ACHN (cell line): ENCODE measurements at regions not wholly inside any gene's neighbourhood (a gene's known extent, or its start where the extent isn't known, plus 50 kb on each side); places are given as distances from the start of the nearest gene placed in this dataset.

Experiments
- DNase-seq: peaks from one replicate; pipeline ENCODE4 v3.0.0-alpha.2; 2015
- in situ Hi-C: cut with HindIII; loops from 2 replicates; pipeline ENCODE4 v1.10.0; 2017; ENCODE audit warnings: low sequenced_read_pairs, low pct_ligation_motif_present, low pct_unique_long_range_greater_than_20kb

- in situ Hi-C loops, result no loop called here
- DNase-seq, result no peak
These were observed 246.1 kb upstream of the ATP10A start for GRCh38 chr15:26109203-26109602.

DNA sequence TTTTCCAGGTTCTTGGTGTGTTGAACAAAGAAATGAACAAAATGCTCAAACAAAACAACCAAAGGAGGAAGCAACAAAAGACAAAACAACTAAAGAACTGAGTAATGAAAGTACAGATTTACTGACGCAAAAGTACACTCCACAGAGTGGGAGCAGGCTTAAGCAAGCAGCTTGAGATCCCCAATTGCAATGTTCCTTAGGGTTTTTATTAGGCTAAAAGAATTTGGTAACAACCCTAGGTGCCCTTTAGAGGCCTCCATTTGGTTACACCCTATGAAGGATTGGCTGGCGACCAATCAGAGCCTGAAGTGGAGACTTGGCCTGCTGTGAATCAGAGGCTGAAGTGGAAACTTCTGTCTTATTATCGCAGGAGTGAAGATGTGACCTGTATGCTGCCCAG, 243.4 kb upstream of the ATP10A start:
- no peak for DNase-seq
- in situ Hi-C loops, result no loop called here

- in situ Hi-C loops, result no loop called here
These were observed 239.9 kb upstream of the ATP10A start for GRCh38 chr15:26103002-26103404.

GRCh38 chr15:26102365-26102764, 239.2 kb upstream of the ATP10A start:
- no peak for DNase-seq
- in situ Hi-C loops, result no loop called here

More at GRCh38 chr15:26103002-26103404, 239.9 kb upstream of the ATP10A start:
- no peak for DNase-seq

DNA sequence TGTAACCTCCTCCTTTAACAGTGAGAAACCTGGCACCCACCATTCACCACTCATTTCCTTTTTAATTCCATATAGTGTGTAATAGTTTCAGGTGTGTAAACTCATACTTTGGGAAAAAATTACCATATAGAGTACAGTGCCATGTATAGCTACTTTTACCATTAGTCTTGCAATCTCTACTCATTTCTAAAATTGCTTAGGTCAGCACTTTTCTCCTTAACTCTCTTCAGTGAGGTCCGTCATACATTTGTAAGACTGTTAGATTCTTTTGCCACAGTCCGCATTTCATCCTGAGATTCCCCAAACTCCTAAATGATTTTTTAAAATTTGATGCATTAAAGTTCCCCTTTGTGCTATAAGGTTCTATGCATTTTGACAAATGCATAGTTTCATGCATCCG, 238.3 kb upstream of the ATP10A start:
- no peak for DNase-seq
- in situ Hi-C loops, result no loop called here

GRCh38 chr15:26098801-26099200, 235.7 kb upstream of the ATP10A start:
- in situ Hi-C loops, result no loop called here
- no peak for DNase-seq

- DNase-seq, result no peak
- in situ Hi-C loops, result no loop called here
These were observed 234.1 kb upstream of the ATP10A start for GRCh38 chr15:26097216-26097615.

GRCh38 chr15:26096581-26096980, 233.5 kb upstream of the ATP10A start:
- DNase-seq, result no peak
- in situ Hi-C loops, result no loop called here

GRCh38 chr15:26095710-26096330, 232.7 kb upstream of the ATP10A start:
- peak; percentile 7 for DNase-seq
- in situ Hi-C loops, result no loop called here

DNA sequence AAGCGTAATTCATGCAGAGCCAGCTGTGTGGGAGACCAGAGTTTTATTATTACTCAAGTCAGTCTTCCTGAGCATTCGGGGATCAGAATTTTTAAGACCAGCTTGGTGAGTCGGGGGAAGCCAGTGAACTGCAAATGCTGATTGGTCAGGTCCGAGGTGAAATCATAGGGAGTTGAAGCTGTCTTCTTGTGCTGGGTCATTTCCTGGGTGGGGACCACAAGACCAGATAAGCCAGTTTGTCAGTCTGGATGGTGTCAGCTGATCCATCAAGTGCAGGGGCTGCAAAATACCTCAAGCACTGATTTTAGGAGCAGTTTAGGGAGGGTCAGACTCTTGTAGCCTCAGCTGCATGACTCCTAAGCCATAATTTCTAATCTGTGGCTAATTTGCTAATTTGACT, 228.1 kb upstream of the ATP10A start:
- DNase-seq, result no peak
- in situ Hi-C loops, result no loop called here

- no peak for DNase-seq
- in situ Hi-C loops, result no loop called here
These were observed 224.8 kb upstream of the ATP10A start for GRCh38 chr15:26087881-26088280.

- in situ Hi-C loops, result no loop called here
- no peak for DNase-seq
These were observed 224.3 kb upstream of the ATP10A start for GRCh38 chr15:26087395-26087794.

GRCh38 chr15:26084771-26085170, 221.6 kb upstream of the ATP10A start:
- no peak for DNase-seq
- in situ Hi-C loops, result no loop called here

GRCh38 chr15:26083896-26084295, 220.8 kb upstream of the ATP10A start:
- in situ Hi-C loops, result no loop called here
- no peak for DNase-seq

- in situ Hi-C loops, result no loop called here
- no peak for DNase-seq
These were observed 220.3 kb upstream of the ATP10A start for GRCh38 chr15:26083457-26083856.

- peak; percentile 95 for DNase-seq
- in situ Hi-C loops, result no loop called here
These were observed 219.3 kb upstream of the ATP10A start for GRCh38 chr15:26082221-26083109.

- in situ Hi-C loops, result no loop called here
- DNase-seq, result no peak
These were observed 218.7 kb upstream of the ATP10A start for GRCh38 chr15:26081758-26082220.

DNA sequence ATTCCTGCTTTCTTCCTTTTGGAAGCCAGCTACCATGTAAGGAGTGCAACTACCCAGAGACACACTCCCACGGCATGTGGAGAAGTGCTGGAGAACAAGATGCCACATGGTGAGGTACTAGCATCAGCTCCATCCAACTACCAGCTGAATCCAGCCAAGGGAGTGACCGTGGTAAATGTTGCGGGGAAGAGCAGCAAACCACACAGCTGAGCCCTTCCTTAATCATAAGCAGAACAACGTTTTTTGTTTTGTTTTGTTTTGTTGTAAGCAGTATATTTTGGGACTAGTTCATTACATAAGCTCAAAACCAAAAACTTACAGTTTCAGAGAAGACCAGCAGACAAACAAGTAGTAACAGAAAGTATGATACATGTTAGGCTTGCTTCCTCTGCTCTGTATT, 212.6 kb upstream of the ATP10A start:
- no peak for DNase-seq
- in situ Hi-C loops, result no loop called here

GRCh38 chr15:26073430-26074333, 210.6 kb upstream of the ATP10A start:
- in situ Hi-C loops, result no loop called here
- no peak for DNase-seq
